NCI-H460 (cell line): ENCODE measurements at regions not wholly inside any gene's neighbourhood (a gene's known extent, or its start where the extent isn't known, plus 50 kb on each side); places are given as distances from the start of the nearest gene placed in this dataset.
"Not testable (repeated sequence)": the region's sequence is repeated elsewhere in the genome, so short reads cannot be mapped to it uniquely, and the experiment has no call there.

ENCODE experiments used
- DNase-seq: peaks from one replicate; pipeline ENCODE4 v3.0.0-alpha.2; 2016; ENCODE audit warnings: low read depth; ENCODE audit errors: extremely low read depth

DNA sequence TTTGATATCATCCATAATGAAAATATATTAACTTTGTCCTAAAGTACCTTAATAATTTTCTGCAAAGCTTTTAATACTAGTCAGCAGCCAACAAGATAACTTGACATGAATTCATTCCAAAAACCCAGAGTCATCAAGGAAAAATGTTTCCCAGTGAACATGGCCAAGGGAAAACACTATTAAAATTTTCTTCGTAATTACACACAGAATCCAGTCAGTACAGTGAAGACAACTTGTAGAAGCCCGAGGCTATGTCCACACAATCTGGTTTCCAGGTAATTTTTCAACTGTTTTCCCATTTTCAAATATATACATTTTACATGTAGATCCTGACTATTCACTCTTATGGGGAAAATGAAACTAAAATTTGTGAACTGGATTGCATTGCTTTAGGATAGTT, 600.9 kb downstream of the CDH8 start:
- no peak for DNase-seq

DNA sequence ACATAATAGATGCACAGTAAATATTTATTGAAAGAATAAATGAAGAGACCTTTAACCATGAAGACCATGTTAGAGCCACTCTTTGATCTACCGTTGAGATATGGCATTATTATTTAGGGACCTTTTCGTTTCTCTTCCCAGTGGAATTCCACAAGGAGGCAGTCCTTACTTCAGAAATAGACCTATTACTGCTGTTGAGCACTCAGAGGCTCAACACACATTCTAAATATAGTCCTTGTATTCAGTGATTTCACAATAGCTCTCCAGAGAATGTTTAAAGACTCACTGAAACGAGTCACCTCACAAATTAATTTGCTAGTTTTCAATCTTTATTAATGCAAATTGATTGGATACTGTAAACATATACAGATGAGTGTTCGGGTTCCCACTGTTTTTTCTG, 603.8 kb downstream of the CDH8 start:
- peak; percentile 12 for DNase-seq

DNA sequence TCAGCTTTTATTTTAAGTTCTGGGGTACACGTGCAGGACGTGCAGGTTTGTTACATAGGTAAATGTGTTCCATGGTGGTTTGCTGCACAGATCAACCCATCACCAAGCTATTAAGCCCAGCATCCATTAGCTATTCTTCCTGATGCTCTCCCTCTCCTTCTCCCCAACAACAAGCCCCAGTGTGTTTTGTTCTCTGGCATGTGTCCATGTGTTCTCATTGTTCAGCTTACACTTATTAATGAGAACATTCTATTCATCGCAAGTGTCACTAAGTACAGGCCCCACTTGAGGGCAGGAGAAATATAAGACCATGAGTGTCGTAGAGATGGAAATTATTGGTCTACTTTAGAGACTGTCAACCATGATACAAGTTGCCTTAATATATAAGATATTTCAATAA, 615.1 kb downstream of the CDH8 start:
- no peak for DNase-seq

DNA sequence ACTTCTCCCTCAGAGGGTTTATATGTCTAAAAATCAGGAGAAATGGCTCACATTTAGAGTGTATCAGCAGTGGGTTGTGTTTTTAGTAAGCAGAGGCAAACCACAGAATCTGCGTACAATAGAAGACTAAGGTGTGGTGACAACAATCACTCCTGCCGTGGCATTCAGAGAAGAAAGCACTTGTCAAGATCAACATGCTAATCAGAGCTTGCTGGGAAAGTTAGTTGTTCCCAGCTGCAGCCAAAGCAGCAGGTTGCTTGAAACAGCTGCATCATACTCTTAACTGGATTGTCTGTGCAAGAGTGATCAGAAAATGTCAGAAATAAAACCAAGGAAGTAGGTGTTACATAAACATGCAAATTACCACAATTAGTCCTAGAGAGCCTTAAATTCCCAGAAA, 616.4 kb downstream of the CDH8 start:
- no peak for DNase-seq

DNA sequence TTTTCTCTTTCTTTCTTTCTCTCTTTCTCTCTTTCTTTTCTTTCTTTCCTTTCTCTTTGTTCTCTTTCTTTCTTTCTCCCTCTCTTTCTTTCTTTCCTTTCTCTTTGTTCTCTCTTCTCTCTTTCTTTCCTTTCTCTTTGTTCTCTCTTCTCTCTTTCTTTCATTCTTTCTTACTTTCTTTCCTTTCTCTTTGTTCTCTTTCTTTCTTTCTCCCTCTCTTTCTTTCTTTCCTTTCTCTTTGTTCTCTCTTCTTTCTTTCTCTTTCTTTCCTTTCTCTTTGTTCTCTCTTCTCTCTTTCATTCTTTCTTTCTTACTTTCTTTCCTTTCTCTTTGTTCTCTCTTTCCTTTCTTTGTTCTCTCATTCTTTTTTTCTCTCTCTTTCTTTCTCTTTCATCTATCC, 617.4 kb downstream of the CDH8 start:
- not testable (repeated sequence) for DNase-seq

DNA sequence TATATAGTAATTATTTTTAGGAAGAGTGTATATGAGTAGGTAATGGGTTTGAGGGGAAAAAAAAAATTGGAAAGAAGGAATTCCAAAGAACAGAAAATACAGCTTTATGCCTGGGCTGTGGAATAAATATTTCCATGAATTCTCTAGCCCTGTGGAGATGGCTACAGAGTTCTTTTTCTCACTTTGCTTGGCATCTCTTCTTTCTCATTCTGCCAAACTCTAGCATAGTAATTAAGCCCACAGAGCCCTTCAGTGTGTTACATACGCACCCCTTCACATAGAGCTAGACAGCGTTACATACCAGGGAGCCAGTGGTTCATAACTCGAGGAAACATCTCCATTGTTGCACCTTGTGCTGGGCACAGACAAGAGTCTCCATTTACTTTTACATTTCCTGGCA, 621.1 kb downstream of the CDH8 start:
- no peak for DNase-seq

DNA sequence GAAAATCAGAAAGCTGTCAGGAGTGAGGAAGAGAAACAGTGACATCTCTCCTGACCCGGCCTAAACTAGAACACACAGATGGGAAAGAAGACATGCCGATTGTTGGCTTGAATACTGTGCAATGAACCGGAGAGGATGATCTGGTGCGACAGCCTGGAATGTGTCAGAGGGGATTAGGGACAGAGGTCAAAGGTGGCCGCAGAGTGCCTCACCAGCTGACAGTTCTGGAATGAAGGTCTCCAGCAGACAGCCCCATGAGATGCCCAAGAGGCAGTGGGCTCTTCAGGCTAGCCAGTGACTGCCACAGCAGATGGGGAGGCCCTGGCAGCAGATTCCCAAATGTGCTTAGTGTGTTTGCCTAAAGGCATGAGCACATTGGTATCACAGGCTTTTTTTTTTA, 623.2 kb downstream of the CDH8 start:
- DNase-seq: no peak

DNA sequence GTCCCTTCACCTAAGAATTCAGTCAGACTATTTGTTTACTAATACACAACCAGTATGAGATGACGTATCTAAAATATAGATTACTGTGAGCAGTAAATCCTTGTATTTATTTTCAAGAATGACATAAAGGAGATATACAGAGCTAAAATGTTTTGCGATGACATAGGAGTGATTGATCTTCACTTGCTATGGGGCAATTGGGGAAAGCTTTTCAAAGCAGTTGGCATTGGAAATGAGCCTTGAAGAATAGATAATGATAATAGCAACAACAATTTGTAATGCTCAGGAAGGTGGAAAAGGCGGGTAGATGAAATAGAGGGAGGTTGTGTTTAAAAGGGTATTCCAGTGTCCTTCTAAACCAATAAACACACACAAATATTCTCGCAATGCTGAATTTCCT, 623.7 kb downstream of the CDH8 start:
- DNase-seq: no peak

DNA sequence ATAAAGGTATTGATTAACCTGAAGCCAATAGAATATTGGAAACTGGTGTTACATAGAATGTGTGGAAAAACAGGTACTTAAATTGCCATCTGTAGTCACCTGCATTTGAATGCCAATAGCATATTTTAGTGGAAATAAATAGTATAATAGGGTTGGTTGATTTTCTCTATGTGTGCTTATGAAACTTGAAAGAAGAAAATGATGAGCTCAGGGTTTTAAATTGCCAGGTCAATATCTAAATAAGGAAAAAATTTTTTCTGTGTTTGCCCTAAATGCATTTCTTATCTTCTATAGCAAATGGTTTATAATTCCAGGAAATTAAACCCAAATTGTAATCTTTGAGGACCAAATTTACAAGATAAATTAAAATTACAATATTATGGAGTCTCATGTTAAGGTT, 626.6 kb downstream of the CDH8 start:
- no peak for DNase-seq

DNA sequence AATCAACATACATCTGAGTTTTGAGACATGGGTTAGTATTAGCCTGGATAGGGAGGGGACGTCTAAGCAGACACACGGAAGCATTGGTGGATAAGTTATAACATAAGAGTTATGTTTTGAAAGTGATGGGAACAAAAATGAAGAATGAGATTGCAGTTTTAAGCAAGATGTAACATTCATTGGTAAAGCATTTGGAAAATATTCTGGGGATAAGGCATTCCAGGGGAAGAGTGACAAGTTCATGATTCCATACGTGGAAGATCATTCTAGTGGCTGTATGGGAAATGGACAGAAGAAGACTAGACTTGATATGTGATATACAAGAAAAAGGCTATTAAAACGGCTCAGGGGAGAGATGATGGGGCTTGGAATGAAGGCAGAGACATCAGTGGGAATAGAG, 632.9 kb downstream of the CDH8 start:
- DNase-seq: no peak

DNA sequence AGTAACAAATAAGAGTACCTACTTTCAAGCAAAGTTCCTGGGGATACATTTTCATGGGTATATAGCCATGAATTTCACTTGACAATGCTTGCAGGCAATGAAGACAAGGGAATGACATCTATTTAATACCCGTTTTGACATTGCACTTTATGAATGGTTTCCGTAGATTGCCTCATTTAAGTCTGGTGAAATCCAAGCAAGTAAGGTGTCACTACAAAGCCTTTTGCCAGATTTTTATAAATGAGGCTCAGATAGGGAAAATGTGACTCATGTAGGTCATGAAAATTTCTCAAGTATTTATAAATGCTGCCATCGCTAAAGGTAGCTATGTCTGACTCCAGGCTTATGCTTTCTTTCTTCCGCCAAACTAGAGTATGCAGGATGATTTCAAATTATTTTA, 644.3 kb downstream of the CDH8 start:
- DNase-seq: no peak

DNA sequence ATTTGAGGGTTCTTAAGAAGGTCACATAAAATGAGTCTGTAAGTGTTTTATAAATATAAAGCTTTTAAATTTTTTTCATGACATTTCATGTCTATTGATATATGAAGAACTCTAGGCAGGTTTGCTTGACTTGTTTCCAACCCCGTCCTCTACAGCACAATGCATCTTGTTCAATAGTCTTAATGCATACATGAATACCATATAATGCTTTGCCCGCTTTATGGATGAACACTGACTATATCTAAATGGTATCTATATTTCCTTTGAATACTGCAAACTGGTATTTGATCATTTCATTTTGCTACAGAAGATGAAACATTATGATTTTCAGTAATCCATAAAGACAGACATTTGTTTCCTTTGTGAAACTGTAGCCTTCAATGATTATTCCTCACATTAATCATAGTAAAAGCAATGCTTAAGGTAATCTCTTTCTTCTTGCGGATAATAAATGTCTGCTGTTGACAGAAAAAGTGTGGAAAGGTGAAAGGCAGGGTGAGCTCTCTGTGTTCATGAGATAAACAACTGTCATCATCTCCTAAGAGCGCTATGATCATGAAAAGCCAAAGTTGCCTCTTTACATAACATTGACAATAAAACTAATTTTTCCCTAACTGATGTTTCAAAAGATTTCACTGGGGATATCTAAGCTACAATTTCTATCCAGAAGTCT, 645.1 kb downstream of the CDH8 start:
- DNase-seq: no peak

DNA sequence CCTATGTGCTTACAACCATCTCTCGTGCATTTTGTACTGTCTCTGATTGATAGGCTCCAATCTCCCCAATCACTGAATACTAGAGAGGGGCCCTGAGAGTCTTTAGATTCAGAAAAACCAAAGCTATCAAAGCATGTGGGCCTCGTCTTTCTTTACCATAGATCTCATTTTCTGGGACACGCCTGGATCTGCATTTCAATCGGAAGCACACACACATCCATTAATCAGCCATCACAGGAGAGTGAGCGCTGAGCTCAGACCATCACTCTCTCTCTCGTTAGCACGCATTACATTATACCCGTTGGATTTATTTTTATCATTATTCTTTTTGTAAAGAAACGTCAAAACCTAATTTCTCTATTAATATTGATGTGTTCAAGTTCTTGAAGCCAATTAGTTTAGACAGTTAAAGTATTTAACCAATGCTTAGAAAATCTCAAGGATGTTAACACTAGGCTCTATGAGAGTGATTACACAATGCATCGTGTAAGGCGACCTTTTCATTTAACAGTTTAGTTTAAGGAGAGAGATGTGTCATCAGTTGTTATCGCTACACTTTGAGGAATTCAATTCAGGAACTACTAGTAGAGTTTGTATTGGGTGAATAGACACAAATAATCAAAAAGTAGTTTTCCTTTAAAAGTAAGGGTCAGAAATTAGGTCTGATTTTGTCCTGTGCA, 650.7 kb downstream of the CDH8 start:
- no peak for DNase-seq

DNA sequence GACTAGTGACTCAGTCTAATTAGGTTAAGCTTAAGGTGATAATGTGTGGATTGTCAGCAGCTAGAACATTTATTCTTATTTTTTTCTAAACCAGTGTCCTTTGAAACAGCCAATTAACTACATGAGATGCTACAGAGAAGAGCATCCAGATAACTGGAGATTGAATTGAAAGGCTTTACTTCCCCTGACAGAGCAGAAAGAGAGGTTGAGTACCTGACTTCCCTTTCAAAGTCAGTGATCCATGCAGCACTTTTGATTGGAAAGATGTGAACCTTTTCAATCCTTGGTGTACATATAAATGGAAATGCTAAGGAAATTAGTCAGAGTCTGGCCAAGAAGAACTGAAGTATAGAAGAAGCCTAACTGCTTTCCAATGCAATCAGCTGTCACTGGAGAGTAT, 653.8 kb downstream of the CDH8 start:
- DNase-seq: no peak

DNA sequence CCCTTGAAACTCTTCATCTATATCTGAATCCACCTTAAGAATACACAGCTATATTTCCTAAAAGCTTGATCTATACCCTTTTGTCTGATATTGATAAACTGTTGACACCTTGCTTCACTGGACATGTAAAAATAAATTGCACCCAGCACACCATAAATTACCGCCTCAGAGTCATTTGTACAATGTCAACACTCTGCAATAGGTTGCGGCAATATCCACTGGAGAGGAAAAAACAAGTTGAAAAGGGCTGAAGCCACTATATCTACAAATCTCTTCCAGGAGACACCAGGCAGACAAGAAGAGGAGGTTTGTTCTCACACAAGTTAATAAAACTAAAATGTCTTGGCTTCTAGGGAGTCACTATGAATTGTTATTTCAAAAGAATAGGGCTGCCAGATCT, 656.9 kb downstream of the CDH8 start:
- no peak for DNase-seq

DNA sequence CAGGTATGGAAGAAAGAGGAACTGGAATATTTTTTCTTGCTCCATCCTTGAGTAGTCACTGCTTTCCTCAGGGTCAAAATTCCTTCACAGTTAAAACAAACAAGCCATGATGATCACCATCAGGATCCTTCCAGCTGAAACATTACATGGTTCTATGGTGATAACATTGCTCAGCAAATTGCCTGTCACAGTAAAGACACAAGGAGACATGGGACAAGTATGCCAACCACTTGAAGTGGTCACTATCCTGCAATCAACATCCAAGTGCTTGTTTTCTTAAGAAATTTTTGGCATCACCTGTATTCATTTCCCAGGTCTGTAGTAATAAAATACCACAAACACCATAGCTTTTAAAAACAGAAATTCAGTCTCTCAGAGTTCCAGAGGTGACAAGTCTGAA, 662.2 kb downstream of the CDH8 start:
- no peak for DNase-seq

DNA sequence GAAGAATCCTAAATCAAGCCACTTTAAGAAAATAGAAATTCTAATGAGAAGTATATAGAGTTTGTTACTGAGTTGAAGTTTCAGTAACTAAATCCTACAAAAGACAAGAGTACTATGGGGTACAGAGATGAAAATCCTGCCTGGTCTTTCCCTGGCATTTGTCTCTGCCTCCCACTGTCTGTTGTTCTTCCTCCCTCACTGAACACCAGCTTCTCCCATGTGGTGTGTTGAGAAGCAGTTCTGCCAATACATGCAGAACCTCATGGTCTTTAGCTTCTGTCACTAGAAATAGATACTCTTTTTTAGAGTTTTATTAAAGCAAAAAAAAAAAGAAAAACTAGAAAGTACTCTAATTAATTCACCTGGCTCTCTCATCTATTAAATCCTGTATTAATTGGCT, 664.4 kb downstream of the CDH8 start:
- DNase-seq: no peak

DNA sequence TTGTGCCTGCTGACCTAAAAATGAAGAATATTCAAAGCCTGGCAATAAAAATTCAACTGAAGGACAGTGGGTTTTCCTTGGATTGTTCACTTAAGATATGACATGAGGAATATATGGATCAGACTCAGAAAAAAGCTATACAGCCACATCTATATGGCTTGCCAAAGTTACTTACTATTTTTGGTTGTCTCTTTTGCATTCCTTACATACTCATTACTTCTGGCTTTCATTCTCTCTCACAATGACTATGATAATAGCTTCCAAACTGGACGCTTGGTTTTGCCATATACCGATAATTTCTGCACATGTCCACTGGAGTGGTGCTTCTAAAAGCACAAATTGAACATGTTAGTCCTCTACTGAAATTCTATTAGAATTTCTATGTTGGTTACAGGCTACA, 664.9 kb downstream of the CDH8 start:
- no peak for DNase-seq

DNA sequence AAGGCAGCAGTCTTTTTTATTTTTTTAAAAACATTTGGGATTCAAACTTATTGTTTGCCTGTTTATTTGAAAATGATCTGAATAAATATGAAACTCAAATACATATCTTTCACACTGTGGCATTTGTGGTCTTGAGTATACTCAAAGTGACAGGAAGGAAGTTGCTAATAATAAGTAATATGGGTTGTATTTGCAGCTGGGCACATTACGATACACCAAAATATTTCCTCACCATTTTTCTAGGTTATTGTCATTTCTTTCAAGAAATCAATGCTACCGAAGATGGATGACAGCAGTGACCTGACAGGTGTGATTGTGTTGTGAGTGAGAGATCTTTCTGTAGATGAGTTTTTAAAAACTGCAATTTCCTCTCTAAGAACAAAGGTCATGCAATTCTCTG, 665.7 kb downstream of the CDH8 start:
- no peak for DNase-seq

DNA sequence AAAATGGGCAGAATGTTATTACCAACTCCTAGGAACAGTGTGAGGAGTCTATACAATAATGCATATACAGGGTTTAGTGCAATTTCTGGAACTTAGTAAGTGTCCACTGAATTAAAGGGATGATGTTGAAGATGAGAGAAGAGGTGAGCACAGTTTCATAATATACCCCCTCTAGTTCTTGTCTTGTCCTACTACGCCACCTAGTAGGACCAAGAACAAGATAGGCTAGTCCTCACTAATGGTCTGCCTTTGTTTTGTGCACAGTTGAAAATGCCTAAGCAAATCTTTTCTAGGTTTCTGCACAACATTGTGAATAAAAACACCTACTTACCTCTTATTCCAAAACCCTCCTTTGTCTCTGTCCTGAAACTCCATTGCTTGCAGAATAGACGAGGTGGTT, 670.2 kb downstream of the CDH8 start:
- DNase-seq: no peak

DNA sequence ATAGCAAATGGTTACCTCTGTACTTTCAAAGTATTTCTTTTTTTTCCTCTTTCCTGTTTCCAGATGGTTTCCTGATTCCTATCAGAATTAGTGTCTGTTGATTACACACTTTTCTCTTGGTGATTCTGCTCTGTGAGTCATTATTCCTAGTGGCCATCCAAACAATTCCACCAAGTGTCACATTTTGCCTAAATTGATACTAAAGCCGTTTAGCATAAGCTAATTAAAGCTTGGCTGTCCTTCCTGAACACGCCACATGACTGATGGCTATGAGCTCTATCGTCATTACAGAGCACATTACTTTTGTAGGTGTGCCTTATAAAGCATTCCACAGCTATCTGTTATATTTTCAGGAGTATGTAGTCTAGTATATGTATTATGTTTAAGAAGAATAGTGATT, 671.2 kb downstream of the CDH8 start:
- DNase-seq: no peak

DNA sequence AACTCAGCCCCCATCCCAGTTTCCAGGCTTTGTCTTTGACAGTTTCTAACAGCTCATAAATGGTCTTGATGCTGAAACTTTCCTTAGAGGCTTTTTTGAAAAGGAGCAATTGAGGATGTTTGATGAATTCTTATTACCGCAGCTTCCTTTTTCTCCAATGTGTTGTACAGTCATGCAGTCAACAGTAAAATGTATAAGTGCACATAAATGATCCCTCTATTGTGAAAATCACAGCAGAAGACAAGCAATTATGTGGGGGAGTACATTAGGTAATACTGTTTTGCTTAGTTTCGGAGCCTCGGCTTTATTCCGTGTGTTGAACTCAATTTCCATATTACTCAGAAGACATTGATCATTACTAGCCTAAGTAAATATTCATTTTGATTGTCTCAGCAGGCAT, 673.7 kb downstream of the CDH8 start:
- DNase-seq: no peak

DNA sequence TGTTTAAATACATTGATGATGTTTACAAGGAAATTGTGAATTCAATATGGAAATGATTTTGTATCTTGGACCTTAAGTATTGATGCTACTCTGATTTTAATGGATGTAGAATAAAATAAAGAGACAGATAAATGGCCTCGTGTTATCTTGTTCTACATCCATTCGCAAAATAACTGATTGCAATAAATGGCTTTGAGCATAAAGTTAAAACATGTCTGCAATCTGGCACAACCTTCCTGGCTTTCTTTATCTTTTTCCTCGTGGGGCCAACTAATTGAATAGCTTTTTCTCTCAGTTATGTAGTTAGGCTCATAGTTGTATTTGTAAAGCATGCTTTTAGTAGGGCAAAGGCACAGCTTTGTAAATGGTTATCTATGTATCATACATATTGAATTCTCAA, 691.4 kb downstream of the CDH8 start:
- no peak for DNase-seq
